ENCODE measurements at regions not wholly inside any gene's neighbourhood (a gene's known extent, or its start where the extent isn't known, plus 50 kb on each side); places are given as distances from the start of the nearest gene placed in this dataset.
"Not testable (repeated sequence)": the region's sequence is repeated elsewhere in the genome, so short reads cannot be mapped to it uniquely, and the experiment has no call there.

DNA sequence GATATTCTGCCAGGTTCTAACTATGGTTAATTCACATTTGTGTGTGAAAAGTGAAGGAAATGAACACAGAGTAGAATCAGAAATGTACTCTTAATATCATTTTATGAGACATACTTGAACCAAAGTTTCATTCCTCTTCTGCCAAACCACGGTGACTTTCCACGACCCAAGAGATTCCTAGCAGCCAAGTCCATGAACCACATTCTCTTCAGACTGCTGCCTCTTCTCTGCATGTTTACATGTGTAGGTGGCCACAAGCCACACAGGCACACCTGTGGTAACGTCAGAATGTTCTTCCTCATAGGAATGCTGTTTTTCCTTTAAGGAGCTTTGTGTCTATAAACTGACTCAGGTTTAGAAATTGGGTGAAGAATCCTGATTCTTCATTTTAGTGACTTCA, 1411.2 kb downstream of the RAPGEF2 start:
- no peak for DNase-seq

DNA sequence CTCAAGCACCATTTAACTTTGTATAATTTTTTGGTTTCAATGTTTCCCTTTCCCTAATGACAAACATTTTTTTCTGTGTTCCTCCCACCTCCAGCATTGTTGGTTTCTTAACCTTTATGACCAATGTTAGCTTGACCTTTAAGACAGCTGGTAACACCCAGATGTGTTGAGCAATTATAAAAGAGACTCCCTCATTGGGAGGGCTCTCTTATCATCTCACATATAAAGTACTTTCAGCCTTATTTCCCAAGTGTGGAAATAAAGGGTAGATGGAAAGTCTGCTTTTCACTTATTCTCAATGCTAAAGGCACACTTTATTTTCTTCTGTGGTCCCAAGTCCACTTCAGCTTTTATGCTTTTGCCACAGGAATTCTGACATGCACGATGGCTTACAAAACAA, 1420.4 kb downstream of the RAPGEF2 start:
- no peak for DNase-seq

DNA sequence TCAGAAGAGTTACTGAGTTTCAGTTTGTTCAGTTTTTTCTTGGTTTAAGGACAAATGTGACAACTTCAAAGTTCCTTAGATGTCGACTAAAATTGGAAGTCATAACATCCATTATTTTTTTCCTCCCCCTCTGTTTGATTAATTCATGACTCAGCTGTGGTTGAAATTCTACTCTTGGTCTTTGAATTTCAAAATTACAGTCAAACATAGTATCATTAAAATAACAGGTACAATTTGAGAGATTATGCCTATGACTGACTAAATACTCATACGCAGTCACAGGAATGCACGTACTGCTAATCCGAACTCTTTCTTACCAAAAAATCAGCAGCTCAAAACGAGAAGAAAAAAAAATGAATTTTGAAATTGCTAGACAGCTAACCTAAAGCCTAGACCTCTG, 1434.8 kb downstream of the RAPGEF2 start:
- DNase-seq: no peak

DNA sequence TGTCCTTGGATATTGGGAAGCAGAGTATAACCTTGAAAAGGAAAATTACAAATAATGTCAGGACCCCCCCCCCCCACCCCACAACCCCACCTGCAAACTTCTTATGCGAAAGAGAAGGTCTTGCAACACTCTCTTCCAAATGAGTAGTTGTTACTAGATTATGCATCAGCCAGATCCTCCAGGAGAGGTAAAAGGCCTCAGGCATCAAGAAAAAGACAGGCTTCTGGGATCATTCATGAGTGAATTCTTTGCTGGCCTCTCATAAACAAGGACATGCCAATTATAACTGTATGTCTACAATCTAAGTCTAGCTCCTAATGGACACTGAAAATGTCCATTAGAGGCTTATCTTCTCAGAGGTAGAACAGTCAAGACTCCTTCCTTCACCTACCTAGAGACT, 1443.3 kb downstream of the RAPGEF2 start:
- no peak for DNase-seq

DNA sequence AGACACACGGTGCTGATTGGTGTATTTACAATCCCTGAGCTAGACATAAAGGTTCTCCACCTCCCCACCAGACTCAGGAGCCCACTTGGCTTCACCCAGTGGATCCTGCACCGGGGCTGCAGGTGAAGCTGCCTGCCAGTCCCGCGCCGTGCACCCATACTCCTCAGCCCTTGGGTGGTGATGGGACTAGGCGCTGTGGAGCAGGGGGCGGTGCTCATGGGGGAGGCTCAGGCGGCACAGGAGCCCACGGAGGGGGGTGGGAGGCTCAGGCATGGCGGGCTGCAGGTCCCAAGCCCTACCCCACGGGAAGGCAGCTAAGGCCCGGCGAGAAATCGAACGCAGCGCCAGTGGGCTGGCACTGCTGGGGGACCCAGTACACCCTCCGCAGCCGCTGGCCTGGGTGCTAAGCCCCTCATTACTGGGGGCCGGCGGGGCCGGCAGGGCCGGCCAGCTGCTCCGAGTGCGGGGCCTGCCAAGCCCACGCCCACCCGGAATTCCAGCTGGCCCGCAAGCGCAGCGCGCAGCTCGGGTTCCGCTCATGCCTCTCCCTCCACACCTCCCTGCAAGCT, 1447.2 kb downstream of the RAPGEF2 start:
- not testable (repeated sequence) for DNase-seq

DNA sequence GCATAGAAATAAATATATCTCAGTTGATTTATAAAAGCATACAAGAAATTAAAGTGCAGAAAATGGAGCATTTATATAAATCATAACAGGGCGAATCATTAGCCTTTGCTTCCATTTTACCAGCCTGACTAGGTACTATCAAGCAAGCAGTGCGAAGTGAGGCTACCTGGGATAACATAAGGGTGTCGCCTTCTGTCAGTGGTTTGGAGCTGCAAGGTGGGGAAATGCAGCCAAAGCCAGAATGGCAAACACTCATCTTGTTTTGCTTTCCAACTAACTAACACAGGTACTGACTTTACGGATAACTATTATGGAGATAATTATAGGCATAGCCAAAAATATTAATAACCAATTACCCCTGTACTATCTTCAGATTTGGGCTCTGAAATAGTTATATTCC, 1459.8 kb downstream of the RAPGEF2 start:
- DNase-seq: no peak

DNA sequence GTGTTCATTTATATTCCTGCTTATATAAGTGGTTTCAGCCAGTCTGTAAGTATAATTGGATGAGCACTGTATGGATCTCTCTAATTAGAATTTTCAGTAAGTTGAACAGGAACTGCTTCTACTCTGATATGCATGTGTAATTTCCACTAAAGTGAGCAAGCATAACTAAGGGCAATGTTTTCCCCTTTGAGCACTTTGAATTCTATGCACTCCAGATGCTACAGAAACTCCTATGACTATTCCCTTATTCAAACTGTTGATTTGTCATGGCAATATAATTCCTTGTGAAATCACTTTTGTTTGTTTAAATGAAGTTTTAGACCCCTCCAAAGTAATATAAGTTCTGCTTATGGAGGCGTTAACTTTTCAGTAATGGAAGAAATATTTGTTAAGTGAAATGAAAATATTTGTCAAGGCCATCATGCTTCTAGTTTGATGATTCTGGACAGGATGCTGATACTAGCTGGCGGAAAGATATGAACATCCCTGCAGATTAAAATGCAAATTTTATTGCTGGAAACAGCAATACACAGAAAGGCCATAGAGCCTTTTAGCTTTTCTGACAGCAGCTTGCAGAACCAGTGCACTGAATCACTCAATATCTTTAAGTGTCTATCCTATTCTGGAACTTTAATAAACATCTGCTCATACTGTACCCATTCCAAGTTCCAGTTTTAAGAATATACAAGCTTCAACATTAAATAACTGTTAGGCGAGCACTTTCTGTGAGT, 1460.8 kb downstream of the RAPGEF2 start:
- no peak for DNase-seq

DNA sequence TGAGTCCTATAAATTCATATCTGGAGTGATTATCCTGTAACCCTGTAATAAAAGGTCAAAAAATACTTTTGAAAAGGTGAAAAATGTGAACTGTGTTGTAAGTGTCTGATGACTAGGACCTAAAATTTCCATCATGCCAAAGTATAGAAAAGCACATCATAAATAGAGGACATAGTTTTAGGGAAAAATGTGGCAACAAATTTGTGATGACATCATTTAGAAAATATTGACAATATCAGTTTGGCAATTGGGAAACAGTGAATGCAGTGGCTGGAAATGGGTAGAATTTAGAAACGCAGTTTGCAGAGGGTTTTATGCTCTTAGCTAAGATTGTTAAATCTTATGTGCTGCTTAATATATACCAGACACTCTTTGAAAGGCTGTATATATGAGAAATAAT, 1464.8 kb downstream of the RAPGEF2 start:
- DNase-seq: no peak

DNA sequence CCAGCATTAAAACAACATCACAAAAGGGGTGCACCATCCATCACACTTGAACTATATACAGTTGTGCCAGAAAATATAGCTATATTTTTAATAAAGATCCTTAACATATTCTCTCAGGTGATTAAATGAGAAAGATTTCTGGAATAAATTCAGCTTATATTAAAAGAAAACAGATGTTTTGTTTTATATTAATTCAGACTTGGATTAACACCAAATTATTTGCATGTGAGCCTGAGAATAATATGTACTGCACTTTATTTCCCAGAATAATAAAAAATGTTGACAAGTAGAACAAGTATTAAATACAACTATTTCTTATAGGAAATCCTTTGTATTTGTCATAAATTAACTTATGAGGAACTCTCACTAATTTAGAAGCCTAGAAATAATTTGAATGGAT, 1467.4 kb downstream of the RAPGEF2 start:
- no peak for DNase-seq

DNA sequence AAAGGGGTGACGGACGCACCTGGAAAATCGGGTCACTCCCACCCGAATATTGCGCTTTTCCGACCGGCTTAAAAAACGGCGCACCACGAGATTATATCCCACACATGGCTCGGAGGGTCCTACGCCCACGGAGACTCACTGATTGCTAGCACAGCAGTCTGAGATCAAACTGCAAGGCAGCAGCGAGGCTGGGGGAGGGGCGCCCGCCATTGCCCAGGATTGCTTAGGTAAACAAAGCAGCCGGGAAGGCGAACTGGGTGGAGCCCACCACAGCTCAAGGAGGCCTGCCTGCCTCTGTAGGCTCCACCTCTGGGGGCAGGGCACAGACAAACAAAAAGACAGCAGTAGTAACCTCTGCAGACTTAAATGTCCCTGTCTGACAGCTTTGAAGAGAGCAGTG, 1471.4 kb downstream of the RAPGEF2 start:
- DNase-seq: not testable (repeated sequence)

DNA sequence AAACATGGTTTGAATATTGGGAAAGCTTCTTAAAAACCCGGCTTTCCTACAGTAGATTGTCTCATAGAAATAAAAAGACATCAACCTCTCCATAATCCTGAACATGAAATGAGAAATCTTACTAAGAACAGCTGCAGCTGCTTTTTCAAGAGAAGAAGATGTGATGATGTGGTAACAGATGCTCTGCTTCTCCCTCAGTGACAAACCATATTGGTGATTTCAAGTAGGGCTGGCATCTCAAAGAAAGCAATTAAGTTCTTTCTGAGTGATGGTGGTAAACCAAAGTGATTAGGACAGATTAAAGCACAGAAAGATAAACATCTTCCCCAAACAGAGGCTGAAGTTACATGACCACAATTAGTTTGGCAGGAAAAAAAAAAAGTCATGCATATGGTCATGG, 1477.7 kb downstream of the RAPGEF2 start:
- no peak for DNase-seq

DNA sequence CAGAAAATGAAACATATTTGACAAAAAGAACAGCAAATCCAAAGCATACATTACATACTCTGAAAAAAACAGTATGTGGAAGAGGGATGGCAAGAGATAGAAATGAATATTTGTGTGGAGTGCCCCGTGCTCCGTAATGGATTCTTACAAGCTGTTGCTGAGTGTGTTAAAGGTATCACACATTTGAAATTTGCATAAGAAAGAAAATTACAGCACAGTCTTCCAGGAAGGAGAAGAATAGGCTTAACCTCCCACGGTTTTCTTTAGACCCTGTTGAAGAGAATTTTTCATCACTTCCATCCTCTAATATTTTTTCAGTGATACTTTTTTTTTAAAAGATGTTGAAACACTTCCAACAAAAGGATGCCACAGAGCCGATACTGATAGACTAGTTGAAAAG, 1489.4 kb downstream of the RAPGEF2 start:
- DNase-seq: no peak

DNA sequence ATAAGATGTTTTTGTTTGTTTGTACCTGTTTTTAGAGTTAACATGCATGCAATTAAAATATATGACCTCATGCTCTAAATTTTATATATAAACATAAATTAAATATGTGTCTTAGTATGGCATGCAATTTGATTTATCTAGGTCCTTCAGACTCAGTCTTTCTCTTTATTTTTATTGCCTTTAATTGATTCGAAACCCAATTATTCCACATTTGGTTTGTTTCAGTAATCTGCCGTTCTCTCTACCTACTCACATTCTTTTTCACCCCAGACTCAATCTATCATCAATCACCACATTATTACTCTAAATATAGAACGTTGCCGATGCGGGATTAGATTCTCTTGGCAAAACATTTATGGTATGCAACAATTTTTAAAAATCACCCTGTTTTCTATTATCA, 1492.8 kb downstream of the RAPGEF2 start:
- no peak for DNase-seq

DNA sequence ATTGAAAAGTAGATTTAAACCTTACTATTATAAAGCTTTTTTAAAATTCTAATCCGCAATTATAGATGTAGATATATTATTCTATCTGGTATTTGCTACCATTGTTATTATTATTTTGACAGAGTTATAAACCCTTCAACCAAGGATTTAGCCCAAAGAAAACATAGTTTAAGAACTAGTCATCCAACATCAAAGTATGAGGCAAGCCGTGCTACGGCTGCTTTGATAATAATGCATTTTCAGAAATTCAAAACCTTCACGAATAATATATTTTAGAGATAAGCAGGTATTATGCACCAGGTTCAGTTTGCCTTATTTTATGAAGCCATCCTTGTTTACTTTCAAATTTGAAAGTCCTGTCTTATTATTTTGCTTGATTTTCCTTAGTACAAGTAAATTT, 1501.7 kb downstream of the RAPGEF2 start:
- no peak for DNase-seq

DNA sequence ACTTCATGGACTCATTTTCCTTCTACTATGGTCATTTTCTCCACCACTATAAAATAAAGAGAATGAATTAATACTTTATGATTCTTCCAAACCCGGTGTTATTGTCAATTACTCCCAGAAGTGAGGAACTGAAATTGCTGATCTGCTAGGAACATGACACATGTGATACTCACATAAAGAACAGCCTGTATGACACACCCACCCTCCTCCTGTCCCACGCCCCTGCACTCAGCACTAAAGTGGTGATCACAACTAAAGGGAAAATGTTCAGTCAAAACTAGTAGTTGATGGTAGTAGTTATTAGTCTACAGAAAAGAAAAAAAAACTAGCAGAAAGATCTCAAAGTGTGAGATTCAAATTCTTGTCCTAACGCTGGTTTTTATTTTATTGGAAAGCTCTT, 1508.3 kb downstream of the RAPGEF2 start:
- no peak for DNase-seq

DNA sequence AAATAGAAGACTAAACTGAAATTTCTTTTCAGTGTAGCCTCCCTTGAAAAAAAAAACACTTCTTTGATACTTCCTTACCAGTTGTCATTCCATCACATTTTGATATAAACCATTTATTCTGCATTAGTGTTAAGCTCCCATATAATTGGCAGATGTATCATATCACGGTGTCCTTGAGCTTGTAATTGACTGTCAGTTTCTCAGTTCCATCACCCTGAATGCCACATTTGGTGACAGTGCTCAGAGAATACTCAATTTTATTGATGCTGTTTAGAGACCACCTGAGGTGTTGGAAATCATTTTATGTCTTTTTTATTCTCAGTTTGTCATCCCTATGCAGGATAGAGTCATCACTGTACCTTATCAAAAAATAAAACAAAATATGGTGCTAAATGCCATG, 1528.2 kb downstream of the RAPGEF2 start:
- DNase-seq: no peak

DNA sequence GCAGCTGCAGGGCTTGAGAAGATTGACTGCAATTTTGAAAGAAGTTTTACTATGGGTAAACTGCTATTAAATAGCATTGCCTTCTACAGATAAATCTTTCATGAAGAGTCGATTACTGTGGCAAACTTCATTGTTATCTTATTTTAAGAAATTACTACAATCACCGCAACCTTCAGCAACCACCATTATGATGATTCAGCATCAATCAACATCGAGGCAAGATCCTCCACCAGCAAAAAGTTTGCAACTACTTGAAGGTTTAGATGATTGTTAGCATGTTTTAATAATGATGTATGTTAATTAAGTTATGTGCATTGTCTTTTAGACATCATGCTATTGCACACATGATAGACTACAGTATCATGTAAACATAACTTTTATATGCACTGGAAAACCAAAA, 1511.0 kb downstream of the FSTL5 start:
- DNase-seq: no peak

DNA sequence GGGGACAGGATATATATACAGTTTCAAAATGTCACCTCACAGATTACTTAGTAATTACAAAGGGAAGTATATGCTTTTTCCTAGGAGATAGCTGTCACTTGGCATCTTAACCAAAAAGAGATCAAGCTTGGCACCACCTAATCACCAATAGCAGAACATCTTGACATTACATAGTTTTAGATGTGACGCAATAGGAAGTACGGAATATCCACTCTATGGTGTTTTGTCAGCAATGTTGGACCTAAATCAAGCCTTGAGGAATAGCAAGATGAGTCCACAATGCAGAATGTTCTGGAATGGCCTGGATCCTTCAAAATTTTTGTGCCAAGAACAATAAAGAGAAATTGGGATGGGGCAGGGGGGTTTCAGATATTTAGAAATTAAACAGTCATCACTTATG, 1488.2 kb downstream of the FSTL5 start:
- no peak for DNase-seq

DNA sequence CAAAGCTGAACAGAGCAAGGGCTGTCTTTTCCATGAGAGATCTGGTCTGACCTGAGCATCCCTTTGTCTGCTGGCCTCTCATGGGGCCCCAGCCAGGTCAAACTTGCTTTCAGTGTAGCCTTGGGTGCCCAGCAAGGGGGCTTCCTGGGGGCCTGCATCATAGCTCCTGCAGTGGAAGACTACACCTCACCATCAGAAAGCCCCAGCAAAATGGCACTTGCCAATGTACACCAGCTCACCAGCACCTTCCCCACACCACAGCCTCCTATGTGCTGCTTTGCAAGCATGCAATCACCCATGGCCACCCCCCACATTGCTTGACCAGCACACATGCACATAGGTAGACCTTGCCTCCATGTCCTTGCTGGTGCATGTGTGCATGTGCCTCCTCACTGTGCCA, 1478.1 kb downstream of the FSTL5 start:
- no peak for DNase-seq

DNA sequence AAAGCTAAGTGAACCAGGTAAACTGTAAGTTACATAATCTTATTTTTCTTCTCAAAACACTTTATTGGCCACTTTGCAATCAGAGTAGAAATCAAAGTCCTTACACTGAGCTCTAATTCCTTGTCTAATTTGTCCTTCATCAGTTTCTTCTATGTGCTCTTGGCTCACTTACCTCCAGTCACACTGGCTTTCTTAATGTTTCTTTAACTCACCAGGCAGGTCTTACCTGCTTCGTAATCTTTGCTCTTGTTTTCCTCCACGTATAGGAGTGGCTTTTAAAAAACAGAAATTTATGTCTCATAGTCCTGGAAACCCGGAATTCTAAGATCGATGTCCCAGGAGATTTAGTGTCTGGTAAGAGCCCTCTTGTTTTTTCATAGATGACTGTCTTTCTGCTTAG, 1462.1 kb downstream of the FSTL5 start:
- no peak for DNase-seq

DNA sequence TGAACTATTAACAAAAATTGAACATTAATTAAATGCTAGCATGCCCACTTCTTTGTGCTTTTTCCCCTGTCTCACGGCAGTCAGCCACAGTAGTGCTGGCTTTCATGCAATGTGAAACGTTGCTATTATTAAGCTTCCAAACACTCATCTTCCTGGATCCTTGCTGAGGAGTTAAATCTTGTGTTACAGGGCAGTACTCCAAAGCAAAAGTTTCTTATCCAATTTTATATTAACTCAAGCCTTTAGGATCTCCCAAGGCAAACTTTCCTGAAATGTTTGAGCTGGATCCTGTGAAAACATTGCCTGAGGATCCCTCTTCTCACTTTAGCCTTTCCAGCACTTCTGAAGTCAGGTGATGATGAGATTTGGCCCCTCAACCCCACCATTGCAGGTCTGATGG, 1454.8 kb downstream of the FSTL5 start:
- no peak for DNase-seq

DNA sequence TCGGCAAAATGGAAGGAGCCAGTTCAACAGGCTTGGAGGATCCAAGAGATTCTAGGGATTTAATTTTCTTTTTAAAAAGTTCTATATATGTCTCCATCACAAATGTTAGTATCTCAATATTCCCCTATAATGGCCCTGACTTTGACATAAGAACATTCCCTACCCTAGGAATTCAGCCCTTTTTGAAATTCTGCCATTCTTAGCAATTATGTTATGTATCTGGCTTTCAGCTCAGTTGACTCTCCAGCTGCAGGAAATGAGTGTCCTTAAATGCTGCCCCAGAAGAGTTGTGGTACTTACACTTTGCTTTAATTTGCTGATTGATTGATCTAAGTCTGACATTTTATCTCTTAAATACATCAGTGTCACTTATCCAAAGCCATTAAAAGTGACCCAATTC, 1454.3 kb downstream of the FSTL5 start:
- no peak for DNase-seq

DNA sequence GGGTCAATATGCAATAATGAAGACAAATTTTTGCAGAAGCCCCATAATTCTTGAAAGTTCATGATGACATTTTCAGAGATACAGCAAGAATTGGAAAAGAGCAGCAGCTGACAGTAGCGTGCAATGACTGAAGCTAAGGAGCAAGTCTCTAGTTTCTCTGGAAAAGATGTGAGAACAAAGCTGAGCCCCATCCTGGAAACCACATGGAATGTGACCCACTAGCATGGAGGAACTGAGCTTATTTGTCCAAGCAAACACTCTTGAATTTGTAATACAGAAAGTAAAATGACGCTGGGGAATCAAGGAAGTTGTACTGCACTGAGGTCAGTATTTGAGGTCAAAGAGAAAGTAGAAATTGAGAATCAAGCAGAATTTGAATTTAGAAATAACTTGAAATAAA, 1447.2 kb downstream of the FSTL5 start:
- DNase-seq: no peak

DNA sequence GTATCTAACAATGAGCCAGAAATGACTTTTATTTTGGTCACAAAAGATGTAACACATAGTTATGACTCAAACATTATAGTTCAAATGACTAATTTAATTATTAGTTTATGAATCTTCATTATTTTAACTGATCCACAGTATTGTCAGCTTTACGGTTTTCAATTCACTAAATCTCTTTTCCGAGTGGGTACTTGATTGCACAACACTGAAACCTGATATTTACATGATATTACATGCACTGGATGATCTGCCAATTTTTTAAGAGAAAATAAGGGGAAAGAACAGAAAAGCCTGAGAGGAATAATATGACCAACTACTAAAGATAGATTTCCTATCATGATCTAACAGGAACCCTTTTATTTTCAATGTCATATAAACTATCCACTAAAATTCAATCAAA, 1446.0 kb downstream of the FSTL5 start:
- no peak for DNase-seq

DNA sequence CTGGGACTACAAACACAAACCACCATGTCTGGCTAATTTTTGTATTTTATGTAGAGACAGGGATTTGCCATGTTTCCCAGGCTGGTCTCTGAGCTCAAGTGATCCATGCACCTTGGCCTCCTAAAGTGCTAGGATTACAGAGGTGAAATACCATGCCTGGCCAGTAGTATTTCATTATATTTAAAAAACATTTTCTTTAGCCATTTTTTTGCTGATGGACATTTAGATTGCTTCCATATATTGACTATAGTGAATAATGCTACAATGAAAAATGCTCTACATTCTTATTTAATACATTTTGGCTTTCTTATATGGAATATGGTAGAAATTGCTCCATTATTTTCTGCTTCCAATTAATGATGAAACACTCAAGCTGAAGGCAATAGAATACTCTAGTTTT, 1439.7 kb downstream of the FSTL5 start:
- DNase-seq: no peak

All from NCI-H2081 (cell line).